ENCODE measurements at regions not wholly inside any gene's neighbourhood (a gene's known extent, or its start where the extent isn't known, plus 50 kb on each side); places are given as distances from the start of the nearest gene placed in this dataset.

- TF ChIP-seq, protein P1, sequence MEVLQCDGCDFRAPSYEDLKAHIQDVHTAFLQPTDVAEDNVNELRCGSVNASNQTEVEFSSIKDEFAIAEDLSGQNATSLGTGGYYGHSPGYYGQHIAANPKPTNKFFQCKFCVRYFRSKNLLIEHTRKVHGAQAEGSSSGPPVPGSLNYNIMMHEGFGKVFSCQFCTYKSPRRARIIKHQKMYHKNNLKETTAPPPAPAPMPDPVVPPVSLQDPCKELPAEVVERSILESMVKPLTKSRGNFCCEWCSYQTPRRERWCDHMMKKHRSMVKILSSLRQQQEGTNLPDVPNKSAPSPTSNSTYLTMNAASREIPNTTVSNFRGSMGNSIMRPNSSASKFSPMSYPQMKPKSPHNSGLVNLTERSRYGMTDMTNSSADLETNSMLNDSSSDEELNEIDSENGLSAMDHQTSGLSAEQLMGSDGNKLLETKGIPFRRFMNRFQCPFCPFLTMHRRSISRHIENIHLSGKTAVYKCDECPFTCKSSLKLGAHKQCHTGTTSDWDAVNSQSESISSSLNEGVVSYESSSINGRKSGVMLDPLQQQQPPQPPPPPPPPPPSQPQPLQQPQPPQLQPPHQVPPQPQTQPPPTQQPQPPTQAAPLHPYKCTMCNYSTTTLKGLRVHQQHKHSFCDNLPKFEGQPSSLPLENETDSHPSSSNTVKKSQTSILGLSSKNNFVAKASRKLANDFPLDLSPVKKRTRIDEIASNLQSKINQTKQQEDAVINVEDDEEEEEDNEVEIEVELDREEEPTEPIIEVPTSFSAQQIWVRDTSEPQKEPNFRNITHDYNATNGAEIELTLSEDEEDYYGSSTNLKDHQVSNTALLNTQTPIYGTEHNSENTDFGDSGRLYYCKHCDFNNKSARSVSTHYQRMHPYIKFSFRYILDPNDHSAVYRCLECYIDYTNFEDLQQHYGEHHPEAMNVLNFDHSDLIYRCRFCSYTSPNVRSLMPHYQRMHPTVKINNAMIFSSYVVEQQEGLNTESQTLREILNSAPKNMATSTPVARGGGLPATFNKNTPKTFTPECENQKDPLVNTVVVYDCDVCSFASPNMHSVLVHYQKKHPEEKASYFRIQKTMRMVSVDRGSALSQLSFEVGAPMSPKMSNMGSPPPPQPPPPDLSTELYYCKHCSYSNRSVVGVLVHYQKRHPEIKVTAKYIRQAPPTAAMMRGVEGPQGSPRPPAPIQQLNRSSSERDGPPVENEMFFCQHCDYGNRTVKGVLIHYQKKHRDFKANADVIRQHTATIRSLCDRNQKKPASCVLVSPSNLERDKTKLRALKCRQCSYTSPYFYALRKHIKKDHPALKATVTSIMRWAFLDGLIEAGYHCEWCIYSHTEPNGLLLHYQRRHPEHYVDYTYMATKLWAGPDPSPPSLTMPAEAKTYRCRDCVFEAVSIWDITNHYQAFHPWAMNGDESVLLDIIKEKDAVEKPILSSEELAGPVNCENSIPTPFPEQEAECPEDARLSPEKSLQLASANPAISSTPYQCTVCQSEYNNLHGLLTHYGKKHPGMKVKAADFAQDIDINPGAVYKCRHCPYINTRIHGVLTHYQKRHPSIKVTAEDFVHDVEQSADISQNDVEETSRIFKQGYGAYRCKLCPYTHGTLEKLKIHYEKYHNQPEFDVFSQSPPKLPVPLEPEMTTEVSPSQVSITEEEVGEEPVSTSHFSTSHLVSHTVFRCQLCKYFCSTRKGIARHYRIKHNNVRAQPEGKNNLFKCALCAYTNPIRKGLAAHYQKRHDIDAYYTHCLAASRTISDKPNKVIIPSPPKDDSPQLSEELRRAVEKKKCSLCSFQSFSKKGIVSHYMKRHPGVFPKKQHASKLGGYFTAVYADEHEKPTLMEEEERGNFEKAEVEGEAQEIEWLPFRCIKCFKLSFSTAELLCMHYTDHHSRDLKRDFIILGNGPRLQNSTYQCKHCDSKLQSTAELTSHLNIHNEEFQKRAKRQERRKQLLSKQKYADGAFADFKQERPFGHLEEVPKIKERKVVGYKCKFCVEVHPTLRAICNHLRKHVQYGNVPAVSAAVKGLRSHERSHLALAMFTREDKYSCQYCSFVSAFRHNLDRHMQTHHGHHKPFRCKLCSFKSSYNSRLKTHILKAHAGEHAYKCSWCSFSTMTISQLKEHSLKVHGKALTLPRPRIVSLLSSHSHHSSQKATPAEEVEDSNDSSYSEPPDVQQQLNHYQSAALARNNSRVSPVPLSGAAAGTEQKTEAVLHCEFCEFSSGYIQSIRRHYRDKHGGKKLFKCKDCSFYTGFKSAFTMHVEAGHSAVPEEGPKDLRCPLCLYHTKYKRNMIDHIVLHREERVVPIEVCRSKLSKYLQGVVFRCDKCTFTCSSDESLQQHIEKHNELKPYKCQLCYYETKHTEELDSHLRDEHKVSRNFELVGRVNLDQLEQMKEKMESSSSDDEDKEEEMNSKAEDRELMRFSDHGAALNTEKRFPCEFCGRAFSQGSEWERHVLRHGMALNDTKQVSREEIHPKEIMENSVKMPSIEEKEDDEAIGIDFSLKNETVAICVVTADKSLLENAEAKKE (CRISPR knock-in tag; IDR thresholded peaks at IDR 0.05) = no peak
- TF ChIP-seq ZNF114 (CRISPR knock-in tag; IDR thresholded peaks at IDR 0.05) (no peak), ZNF331 (CRISPR knock-in tag; IDR thresholded peaks at IDR 0.05; ENCODE audit: low read depth) (no peak)
Observed at GRCh38 chr4:13218326-13218958, 265.7 kb downstream of the RAB28 start (continued).

- Mint-ChIP-seq H3K27ac (no peak overlapping the region), H3K27me3 (ENCODE audit: insufficient read depth, low read depth, poor library complexity) (peaks cover 1% of the 10 kb centered on the region)
- H3K4me2 ChIP-seq = no peak overlapping the region
Observed at GRCh38 chr4:13215560-13215959, 268.6 kb downstream of the RAB28 start.

More at GRCh38 chr4:13215560-13215959, 268.6 kb downstream of the RAB28 start:
- no peaks in the 10 kb centered on the region for H3F3A ChIP-seq (replicated peaks; ENCODE audit: low read depth)
- peaks cover 6% of the 10 kb centered on the region; the same call in 1 of the 3 replicates for H3K4me1 Mint-ChIP-seq
- H2AFZ ChIP-seq = no peak overlapping the region
- H4K20me1 ChIP-seq (replicated peaks; ENCODE audit: insufficient read depth) = no peaks in the 10 kb centered on the region
- peaks cover 6% of the 10 kb centered on the region; the same call in 1 of the 2 replicates for H3K9me2 ChIP-seq (ENCODE audit: insufficient read depth)
- DNase-seq (ENCODE audit: low spot score) (no peak), ATAC-seq (no peak)
- H3K79me2 ChIP-seq (replicated peaks; ENCODE audit: insufficient read depth) = no peaks in the 10 kb centered on the region
- H3K4me1 ChIP-seq (ENCODE audit: insufficient read depth) = peaks cover 8% of the 10 kb centered on the region
- H3K27ac ChIP-seq (ENCODE audit: low read depth) = no peak overlapping the region
- TF ChIP-seq STAT1 (IDR thresholded peaks at IDR 0.05; ENCODE audit: unreplicated experiment) = no peak
- H3K27me3 ChIP-seq (ENCODE audit: insufficient read depth) = no peaks in the 10 kb centered on the region
- peaks cover 6% of the 10 kb centered on the region; the same call in 1 of the 3 replicates for H3K9me3 Mint-ChIP-seq
- no peaks in the 10 kb centered on the region; the same call in 2 of the 3 replicates for H3K36me3 Mint-ChIP-seq (ENCODE audit: low read depth)
- no peak overlapping the region for H3K4me3 ChIP-seq
- no peak overlapping the region for H3K4me3 Mint-ChIP-seq
- no peaks in the 10 kb centered on the region for H3K36me3 ChIP-seq (ENCODE audit: insufficient read depth)
